GM12872 (cell line): ENCODE measurements at regions not wholly inside any gene's neighbourhood (a gene's known extent, or its start where the extent isn't known, plus 50 kb on each side); places are given as distances from the start of the nearest gene placed in this dataset.

Experiments
- TF ChIP-seq, protein P1 (sequence below): IDR thresholded peaks from 3 replicates; pipeline ENCODE4 v1.5.1; 2011; ENCODE audit warnings: low read depth, mild to moderate bottlenecking, low read length, moderate library complexity; ENCODE audit not compliant: insufficient read depth

DNA sequence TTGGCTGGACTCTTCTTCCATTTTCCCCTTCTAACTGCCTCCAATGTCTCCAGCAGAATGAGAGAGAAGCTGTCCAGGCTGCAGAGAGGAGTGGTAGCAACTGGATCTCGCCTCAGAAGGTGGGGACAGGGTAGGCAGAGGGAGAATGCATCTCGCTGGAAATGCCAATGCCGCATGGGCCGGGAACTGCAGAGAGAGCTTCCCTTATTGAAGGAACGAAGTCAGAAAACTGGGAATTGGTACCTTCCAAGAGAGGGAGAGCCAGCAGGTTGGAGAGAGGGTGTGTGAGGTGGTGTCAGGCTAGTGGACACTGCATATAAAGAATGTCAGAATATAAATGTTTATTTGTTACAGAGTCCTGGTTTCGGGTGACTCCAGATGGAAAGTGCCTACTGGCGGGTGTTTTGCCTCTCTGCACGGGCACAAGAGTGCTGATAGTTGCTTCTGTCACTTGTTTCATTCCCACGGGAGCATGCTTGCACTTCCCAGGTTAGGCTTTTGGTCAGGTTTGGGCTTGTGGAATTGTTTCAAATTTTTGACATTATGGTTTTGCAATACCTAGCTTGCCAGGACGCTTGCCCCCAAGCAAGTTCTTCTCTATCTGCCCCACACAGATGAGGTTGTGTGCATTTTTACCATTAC is 156.8 kb upstream of the STS start:
- TF ChIP-seq, protein P1, sequence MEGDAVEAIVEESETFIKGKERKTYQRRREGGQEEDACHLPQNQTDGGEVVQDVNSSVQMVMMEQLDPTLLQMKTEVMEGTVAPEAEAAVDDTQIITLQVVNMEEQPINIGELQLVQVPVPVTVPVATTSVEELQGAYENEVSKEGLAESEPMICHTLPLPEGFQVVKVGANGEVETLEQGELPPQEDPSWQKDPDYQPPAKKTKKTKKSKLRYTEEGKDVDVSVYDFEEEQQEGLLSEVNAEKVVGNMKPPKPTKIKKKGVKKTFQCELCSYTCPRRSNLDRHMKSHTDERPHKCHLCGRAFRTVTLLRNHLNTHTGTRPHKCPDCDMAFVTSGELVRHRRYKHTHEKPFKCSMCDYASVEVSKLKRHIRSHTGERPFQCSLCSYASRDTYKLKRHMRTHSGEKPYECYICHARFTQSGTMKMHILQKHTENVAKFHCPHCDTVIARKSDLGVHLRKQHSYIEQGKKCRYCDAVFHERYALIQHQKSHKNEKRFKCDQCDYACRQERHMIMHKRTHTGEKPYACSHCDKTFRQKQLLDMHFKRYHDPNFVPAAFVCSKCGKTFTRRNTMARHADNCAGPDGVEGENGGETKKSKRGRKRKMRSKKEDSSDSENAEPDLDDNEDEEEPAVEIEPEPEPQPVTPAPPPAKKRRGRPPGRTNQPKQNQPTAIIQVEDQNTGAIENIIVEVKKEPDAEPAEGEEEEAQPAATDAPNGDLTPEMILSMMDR = no peak

- TF ChIP-seq, protein P1 = no peak
These were observed 157.7 kb upstream of the STS start for GRCh38 chrX:6989858-6990257.

GRCh38 chrX:6986915-6987314 is 160.6 kb upstream of the STS start:
- TF ChIP-seq, protein P1 = no peak

GRCh38 chrX:6985537-6985936 is 162.0 kb upstream of the STS start:
- TF ChIP-seq, protein P1 = no peak

DNA sequence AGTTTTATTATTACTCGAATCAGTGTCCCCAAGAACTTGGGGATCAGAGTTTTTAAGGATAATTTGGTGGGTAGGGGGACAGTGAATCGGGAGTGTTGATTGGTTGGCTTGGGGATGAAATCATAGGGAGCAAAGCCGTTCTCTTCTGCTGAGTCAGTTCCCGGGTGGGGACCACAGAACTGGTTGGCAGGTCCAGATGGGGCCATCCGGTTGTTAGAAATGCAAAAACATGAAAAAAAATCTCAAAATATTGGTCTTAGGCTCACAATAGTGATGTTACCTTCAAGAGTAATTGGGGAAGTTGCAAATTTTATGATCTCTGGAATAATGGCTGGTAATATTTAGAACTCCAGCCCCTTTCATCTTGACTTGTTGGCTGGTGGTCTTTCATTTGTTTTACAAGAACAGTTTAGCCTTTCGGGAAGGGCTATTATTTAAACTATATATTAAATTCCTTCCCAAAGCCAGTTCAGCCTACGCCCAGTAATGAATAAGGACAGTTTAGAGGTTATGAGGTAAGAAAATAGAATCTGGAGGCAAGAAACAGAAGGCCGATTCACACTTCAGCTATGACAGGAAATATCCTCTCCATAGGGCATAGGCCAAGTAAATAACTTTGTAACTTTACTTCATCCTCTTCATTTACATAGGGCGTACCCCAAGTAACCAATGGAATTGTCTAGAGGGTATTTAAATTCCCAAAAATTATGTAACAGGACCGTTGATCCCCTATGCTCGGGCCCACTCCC is 164.1 kb upstream of the STS start:
- TF ChIP-seq, protein P1 = no peak

- TF ChIP-seq, protein P1 = no peak
These were observed 165.7 kb upstream of the STS start for GRCh38 chrX:6981718-6982406.

DNA sequence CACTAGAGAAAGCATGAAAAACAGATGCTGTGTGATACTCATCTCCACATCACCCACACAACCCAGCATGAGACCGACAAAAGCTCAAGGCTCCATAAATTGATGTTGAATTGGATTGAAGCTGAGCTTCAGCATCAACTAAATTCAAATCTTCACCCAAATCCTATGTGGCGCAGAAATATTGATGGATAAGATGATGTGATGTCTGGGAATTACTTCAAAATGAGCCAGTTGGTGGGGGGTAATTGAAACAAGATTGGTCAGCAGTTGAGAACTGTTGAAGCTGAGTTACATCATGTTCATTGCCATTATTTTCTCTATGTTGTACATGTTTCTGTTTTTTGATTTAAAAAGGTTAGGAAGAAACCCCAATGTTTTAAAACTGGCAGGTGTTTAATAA is 166.5 kb upstream of the STS start:
- TF ChIP-seq, protein P1 = no peak
